Stimulated activated CD8-positive, alpha-beta memory T cell treated with anti-CD3 and anti-CD28 coated beads, Interleukin-2, amount 100 ng/mL, for 1 hour (primary cell): ENCODE measurements at regions not wholly inside any gene's neighbourhood (a gene's known extent, or its start where the extent isn't known, plus 50 kb on each side); places are given as distances from the start of the nearest gene placed in this dataset.
A peak's percentile ranks its signal among the peaks of the same experiment; 100 is the strongest.
"Not testable (repeated sequence)": the region's sequence is repeated elsewhere in the genome, so short reads cannot be mapped to it uniquely, and the experiment has no call there.

Experiments used
- DNase-seq, 2 donors: peaks; one replicate each; pipeline ENCODE4 v3.0.0-alpha.2; 2020; ENCODE audit warnings: low read depth in 2 of 2

DNA sequence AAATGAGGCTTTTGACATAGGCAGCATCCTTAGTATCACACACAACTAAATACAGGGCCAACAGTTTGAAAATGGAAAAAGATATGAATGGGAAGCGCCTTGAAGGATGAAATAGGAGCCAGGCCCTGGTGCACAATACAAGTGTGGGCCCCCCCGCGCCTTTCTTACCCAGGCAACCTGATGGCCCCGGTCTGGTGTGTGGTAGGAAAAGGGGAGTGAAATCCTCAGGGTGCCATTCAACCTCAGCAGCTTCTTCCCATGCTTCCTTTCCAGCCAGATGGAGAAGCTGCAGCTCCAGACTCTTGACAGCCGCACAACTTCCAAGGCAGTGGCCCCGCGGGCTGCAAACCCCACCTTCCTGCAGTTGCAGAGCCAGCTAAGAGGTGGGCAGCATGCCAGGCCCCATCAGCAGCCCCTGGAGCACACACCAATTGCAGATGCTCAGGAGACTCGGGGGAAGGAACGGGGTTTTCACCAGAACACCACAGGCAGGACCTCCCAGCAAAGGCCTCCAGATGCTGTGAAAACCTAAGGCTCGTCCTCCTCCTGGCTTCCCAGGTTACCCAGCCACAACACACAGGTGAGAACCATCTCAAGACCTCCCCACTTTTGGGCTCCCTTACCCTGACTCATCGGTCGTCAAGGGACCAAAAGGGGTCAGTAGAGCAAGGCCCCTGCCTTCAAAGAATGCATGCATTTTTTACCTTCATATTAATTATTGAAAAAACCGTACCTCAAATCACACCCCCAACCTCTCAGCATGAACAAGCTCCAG lies 101.6 kb downstream of the CPN2 start:
- DNase-seq = no peak

DNA sequence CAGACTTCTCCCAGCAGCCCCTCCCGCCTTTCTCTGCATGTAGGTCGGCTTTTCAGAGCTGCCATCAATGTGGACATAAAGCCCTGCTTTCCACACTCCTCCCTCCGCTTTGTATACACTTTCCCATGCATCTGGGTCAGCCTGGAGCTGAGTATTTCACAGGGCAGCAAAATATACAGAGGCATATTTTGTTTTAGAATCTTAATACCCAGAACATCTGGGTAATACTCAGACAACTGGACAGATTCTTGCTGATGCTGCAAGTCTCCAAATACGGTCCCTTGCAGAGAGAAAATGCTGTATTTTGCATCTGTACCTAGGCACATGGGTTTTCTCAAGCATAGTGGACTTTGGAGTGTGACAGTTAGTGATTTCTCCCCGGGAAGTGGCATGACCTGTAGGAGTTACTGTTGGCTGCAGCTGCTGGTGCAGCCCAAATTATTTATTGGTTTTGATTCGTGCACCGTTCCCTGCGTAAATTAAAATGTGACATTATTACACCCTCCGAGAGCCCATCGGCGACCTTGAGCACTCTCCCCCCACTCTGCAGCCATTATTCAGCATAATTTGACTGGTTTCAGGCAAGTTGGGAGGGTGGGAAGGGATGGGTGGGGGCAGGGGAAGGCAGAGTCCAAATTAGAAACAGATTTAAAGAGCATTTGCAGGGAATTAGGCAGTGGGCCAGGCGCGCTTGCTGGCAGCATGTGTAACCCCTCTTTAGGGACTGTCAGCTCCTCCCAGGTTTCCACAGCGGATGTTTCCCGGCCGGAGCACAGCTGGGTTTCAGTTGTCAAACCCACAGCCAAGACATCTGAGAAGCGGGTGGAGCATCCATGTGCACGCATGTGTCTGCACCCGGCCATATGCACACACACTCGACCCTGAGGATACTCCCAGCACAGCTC lies 100.8 kb downstream of the CPN2 start:
- no peak for DNase-seq

DNA sequence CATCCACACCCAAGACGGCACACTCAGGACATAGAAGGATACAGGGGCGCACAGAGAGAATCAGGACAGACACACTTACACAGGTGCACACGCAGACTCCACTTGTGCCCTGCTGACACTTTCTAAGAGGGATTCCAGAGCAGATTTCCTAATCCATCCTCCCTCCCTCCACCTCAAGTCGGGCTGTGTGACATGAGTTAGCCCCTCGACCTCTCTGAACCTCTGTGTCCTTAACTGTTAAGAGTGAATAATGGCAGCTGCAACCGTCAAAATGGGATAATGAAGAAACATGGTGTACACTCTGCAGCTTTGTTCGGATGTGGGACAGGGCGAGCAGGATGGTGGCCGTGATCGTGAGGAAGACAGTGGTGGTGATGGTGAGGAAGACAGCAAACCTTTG lies 100.1 kb downstream of the CPN2 start:
- no peak for DNase-seq

DNA sequence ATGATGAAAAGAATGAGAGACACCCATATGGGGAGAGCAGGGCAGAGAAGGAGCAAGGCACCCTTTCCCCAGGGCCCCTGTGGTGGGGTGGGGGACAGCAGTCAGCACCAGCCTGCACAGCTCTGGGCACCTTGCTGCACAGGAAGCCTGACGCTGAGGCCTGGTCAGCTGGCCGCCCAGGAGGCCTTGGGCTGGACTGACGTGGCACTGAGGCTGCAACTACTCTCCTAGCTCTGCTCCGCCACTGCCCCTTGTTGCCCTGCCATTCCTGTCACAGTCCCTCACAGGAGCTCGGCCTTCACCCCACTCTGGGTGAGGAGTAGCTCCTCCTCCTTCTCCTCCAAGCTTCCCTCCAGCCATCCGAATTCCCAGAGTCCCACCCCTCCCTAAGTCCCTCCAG lies 99.7 kb downstream of the CPN2 start:
- no peak for DNase-seq

DNA sequence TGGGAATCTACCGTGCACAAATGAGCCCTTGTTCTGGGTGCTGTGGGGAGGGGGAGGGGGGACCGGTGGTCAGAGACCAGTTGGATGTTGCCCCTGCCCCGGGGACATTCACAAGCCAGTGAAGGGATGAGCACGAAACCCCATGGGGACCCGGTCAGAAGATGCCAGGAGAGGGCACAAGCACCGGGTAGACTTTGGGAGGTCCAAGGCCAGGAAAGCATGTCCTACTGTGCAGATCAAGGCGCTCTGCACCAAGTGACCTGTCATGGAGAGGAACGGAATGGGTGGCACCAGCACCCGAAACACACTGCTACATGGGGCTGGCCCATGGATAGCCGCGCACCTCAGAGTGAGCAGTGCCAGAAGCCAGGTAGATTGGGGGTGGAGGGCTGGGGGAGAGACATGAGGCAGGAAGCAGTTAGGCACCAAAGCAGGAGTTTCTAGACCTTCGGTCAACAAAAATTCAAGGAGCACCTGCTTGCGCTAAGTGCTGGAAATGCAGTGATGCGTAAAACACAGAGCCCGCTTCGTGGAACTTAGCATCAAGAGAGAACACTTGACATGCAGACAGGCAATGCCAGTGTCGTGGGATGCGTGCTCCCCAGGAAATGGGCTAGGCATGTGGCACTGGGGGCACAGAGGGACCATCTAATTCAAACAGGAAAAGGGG lies 99.1 kb downstream of the CPN2 start:
- no peak for DNase-seq

DNA sequence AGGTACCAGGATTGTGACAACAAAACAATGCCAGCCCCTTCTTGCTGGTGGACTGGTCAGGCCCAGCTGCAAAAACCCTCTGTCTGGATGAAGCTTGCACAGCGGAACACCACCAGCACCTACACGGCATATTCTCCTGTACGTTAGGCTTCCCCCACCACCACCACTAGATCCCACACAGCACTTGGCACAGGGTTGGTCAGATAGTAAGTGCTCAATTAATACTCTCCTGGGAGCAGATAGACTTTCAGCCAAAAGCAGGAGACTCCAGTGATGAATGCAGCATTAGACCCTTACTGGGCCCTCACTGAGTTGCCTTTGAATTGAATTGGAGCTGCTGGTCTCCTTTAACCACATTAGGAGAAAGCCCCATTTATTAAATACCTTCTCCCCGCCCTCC lies 97.9 kb downstream of the CPN2 start:
- no peak for DNase-seq

DNA sequence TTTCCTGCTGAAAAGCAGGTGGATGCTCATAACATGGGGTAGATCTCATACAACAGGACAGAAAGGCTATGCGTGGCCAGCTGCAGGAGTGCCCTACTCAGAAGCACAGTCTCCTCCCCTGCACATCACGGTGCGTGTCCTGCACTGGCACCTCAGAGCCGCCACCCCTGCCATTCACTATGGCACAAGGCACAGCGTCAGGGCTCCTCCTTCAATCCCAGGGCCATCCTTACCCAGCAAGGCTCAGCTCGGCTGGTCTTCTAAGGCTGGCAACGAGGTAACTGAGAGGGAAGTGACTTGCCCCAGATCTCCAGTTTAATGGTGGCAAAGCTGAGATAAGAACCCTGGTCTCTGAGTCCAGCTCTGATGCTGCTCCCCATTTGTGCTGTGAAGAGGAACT lies 97.1 kb downstream of the CPN2 start:
- DNase-seq = no peak

DNA sequence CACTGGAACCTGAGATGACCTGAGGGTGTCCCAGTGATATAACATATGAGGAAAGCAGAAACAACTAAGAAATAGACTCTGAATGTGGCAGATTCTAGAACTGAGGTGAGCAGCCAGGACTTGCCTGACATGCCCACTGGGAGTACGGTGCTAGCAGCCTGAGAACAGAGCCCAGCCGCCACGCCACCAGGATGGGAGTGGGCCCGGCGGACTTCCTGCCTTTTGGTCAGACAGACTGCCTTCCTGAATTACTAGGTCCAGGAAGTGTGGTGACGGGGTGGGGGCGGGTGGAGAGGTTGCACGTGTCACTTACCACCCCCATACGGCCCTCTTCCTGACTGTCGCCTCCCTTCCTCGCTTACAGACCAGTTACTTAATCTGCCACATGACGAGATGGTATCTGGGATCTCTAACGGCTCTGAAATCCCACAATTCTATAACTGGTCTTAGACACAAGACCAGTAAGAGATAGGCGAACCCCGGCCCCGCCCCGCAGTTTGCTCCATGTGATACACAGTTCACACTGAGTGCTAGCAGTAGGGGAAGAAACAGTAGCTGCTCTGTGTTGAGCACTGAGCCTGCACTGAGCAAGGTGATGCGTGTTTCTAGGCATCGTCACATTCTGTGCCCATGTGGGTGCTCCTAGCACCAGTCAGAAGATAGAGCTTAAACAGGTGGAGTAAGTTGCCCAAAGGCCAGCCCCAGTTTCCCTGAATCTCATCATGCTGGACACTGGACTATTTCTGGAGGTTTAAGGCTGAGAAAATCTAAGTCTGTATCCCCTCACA lies 95.7 kb downstream of the CPN2 start:
- peak in 1 of 2 donors; percentile 7 for DNase-seq

DNA sequence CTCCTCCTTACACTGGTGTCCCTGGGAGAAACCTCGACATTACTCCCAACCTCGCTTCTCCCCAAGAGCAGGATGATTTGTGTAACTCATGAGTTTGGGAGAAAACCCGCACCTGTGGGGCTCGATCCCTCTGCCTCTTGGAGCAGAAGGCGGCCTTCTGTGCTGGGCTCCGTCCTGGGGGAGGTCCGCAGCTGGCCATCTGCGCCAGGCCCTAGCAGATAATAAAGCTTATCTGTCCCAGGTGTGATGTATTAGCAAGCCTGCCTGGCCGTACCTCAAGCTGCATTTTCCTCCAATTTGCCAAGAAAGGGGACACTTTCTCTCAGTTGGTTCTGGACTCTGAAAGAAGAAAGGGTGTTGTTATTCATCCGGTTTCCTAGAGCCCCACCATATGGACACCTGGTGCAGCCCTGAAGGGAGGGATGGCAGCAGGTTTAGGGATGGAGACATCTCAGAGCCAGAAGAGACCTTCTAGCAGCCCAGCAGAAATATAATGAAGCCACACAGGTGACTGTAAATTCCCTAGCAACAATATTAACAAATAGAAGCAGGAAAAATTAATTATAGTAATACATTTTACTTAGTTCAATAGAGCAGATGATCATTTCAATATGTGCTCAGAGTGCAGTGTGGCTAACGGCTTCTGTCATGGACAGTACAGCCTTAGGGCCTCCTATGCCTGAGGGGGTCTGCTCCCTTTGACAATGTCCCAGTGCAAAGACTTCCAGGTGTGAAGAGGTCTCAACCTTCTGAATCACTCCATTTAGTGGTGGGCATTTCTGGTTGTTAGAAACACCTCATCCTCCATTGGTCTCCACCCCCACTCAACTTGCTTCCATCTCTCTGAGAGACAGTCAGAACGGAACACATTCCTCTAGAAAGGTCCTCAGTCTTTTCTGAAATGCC lies 94.8 kb downstream of the CPN2 start:
- DNase-seq = no peak

DNA sequence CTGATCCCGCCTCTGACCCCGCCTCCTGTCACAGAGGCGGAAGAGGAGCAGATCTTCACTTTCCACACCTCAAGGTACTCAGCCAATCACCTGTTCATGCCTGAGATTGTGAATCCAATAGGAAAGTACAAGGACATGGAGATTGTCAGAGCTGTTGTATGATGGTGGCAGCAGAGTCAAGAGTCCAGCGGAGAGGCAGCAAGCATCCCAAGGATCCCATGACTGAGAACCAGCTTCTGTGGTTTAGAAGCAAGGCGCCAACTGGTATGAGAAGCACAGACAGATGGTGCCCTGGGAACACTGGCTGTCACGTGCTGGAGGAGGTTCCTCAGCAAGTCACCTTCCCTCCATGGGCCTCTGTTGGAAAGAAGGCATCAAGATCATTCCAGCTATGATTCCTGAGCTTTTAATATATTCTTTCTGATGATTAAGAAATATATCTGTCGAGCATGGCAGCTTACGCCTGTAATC lies 93.9 kb downstream of the CPN2 start:
- DNase-seq = no peak

DNA sequence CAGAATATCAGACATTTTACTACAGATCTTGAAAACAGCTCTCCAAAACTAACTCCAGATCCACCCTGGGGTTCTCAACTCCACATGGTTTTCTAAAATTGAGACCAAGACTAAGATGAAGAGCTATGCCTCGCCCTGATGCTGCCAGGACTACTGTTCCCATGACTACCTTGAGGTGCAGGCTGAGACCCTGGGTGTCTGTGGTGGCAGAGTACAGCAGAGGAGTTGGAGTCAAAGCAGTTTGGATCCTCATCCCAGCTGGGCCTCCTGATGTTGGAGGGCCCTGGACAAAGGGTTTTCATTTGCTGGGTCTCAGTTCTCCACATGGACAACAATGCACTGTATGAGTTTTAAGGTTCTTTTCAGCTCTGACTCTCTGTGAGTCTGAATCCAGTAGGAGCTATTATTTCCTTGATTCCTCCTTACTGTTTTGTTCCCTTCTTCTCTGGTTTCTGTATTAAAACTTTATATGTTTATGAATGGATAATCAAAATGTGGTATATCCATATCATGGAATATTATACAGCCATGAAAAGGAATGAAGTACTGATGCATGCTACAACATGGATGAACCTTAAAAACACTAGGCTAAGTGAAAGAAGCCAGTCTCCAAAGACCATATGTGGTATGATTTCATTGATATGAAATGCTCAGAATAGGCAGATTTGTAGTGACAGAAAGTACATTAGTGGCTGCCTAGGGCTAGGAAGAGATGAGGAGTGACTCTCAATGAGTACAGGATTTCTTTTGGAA lies 93.0 kb downstream of the CPN2 start:
- no peak for DNase-seq

DNA sequence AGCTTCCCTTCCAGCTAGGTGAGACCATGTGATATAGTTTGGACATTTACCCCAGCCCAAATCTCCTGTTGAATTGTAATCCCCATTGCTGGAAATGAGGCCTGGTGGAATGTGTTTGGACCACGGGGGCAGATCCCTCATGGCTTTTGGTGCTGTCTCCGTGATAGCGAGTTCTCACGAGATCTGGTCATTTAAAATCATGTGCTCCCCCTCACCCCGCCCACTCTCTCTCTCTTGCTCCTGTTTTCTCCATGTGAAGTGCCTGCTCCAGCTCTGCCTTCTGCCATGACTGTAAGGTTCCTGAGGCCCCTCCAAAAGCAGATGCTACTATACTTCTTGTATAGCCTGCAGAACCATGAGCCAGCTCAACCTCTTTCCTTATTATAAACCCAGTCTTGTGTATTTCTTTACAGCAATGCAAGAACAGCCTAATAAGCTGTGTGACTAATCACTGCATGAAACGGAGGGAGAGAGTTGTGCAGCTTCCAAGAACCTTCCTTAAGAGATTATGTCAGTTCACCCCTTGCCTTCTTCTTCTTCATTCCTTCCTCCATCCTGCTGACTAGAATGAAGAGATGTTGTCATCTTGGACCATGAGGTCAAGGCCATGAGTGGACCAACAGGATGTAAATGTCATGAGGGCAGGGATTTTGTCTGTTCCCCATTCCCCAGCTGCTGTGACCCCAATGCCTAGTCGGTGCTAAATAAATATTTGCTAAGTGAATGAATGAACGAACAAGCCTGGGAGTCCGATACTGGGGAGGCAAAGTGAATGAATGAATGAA lies 91.0 kb downstream of the CPN2 start:
- DNase-seq = no peak

DNA sequence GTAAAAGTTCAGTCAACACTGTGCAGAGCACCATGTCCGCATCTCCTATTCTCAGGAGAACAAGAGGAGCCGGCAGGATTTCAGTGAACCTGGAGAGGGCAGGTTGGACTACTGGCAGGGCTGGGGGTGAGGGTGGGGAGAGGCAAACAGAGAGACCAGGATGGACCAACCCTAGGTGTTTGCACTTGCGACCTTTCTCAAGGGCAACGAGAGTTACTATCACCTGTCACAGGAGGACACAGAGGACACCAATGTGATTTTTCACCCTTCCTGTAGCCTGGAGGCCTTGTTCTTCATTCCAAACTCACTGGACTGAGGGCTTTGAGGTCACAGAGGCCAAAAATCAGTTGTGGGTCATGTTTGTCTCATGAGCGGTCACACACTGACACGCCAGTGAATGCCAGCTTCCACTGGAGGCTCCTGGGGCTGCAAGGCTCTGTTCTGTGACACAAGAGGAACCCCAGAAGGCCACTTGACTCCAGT lies 89.5 kb downstream of the CPN2 start:
- DNase-seq = no peak

DNA sequence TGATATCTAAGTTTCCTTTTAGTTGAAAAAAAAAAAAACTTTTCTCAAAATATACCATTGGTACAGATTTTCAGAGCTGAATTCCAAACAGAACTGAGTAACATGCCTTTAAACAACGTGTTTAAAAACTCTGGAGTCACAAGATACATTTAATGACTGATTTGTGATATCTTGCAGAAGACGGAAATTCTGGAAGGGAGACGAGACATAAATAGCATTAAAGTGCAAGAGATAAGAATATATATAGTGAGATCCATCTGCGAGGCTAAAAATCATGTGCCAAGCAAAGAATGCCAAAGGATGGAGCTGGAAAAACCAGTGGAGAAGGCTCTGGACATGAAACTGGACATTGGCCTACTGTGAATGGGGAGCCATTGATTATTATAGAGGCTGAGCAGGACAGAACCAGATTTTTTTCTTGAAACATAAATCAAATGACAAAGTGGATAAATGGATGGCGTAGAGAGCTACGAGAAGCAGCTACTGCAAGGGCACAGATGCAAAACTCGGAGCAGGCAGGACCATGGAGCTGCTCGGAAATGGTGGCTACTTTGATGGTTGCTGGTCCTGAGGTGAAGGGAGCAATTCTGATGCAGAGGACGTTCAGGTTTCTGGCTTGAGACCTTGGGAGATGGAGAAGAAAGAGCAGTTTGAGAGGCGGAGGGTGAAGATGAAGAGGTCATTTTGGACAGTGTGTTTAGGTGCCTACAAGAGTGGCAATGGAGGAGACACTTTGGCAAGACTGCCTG lies 88.8 kb downstream of the CPN2 start:
- no peak for DNase-seq

DNA sequence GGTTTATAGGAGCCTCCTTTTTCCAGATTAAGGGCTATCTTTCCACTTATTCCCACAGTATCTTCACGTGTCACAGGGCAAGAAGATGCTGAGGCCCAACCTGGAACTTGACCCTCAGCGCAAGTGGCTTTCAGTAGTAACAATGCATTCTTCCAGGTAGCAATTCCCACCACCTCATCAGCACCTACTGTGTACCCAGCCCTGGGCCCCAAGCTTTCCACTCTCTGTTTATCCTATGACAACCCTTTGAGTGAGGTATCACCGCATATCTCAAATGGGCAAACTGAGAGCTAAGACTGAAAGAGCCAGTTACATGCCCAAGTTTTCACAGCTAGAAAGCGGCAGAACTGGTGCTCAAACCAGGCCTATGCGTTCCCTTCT lies 88.2 kb downstream of the CPN2 start:
- no peak for DNase-seq

DNA sequence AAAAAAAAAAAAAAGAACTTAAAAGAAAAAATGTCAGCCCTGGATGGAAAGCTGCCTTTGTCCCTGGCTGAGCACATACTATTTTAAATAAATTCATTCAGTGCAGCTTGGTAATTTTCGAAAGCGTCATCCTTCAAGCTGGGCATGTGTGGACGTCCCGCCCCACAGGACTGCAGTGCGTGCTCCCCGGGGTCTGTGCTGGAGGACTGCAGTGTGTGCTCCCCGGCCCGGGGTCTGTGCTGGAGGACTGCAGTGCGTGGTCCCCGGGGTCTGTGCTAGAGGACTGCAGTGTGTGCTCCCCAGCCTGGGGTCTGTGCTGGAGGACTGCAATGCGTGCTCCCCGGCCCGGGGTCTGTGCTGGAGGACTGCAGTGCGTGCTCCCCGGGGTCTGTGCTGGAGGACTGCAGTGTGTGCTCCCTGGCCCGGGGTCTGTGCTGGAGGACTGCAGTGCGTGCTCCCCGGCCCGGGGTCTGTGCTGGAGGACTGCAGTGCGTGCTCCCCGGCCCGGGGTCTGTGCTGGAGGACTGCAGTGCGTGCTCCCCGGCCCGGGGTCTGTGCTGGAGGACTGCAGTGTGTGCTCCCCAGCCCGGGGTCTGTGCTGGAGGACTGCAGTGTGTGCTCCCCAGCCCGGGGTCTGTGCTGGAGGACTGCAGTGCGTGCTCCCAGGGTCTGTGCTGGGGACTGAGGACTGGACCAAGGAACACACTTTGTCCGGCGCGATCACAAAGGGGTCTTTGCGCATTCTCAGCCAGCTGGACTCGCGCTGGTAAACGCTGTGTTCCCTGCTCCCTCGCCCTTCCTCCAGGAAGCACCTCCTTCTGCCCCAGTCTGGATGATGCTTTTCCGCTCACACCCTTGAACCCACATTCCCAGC lies 86.3 kb downstream of the CPN2 start:
- not testable (repeated sequence) for DNase-seq

DNA sequence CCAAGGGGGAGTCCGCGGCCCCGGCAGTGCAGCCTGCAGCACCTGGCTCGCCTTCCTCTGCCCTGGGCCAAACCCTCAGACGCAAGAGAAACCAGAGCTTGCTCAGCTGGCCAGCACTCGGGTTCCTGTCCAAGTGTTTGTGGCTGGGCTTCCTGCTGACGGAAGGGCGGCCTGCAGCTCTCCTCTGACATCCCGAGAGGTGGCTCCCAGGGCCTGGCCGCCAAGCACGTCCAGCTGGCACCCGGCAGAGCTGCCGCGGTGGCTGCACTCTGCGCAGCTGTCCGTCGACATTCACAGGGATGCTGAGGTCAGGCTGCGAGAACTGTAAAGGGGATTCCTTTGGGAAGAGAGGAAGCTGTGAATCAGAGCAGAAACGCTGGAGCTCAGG lies 85.6 kb downstream of the CPN2 start:
- no peak for DNase-seq
